Neural cell (in vitro differentiated cells): ENCODE measurements at regions not wholly inside any gene's neighbourhood (a gene's known extent, or its start where the extent isn't known, plus 50 kb on each side); places are given as distances from the start of the nearest gene placed in this dataset.

ENCODE experiments used
- H2AFZ ChIP-seq: fragments of 200-600, 300-800 bp; sonication (generic), shearing (Covaris generic); 2 replicates; pipeline ENCODE4 v1.6.0; 2014; ENCODE audit warnings: low read depth, mild to moderate bottlenecking, antibody characterized with exemption, low read length, moderate library complexity
- H3F3A ChIP-seq: fragments of 200-600 bp; shearing (Covaris generic); 2 replicates; pipeline ENCODE4 v1.6.1; 2016; ENCODE audit warnings: mild to moderate bottlenecking, moderate library complexity, mixed read lengths, antibody characterized with exemption, low read length; ENCODE audit not compliant: insufficient read depth, poor library complexity, severe bottlenecking
- H3K27ac ChIP-seq: fragments of 200-600, 300-800 bp; sonication (generic), shearing (Covaris generic); 2 replicates; pipeline ENCODE4 v1.5.1; 2014; ENCODE audit warnings: mild to moderate bottlenecking, low read length, moderate library complexity
- H3K27me3 ChIP-seq: fragments of 300-800, 200-600 bp; sonication (generic), shearing (Covaris generic); 2 replicates; pipeline ENCODE4 v1.6.0; 2014; ENCODE audit warnings: mild to moderate bottlenecking, low read depth, low read length, moderate library complexity; ENCODE audit not compliant: insufficient read depth
- H3K36me3 ChIP-seq: fragments of 300-800, 200-600 bp; sonication (generic), shearing (Covaris generic); 2 replicates; pipeline ENCODE4 v1.5.1; 2014; ENCODE audit warnings: mild to moderate bottlenecking, antibody characterized with exemption, low read length, moderate library complexity; ENCODE audit not compliant: insufficient read depth
- H3K4me2 ChIP-seq: fragments of 300-800, 200-600 bp; sonication (generic), shearing (Covaris generic); 2 replicates; pipeline ENCODE4 v1.6.0; 2014; ENCODE audit warnings: mild to moderate bottlenecking, low read length
- H3K4me3 ChIP-seq: fragments of 300-800, 200-600 bp; sonication (generic), shearing (Covaris generic); 2 replicates; pipeline ENCODE4 v1.5.1; 2014; ENCODE audit warnings: mild to moderate bottlenecking, low read length, moderate library complexity
- H3K79me2 ChIP-seq: fragments of 200-600 bp; shearing (Covaris generic); replicated peaks from 2 replicates; pipeline ENCODE4 v1.6.0; 2014; ENCODE audit warnings: mild to moderate bottlenecking, low read length, moderate library complexity; ENCODE audit not compliant: insufficient read depth
- H3K9ac ChIP-seq: fragments of 300-800, 200-600 bp; sonication (generic), shearing (Covaris generic); 2 replicates; pipeline ENCODE4 v1.6.1; 2016; ENCODE audit warnings: mild to moderate bottlenecking, low read length, mixed read lengths
- H3K9me2 ChIP-seq: fragments of 200-600 bp; shearing (Covaris generic); 2 replicates; pipeline ENCODE4 v1.6.1; 2016; ENCODE audit warnings: mild to moderate bottlenecking, low read length, mixed read lengths; ENCODE audit not compliant: insufficient read depth
- H3K9me3 ChIP-seq: fragments of 200-600, 300-800 bp; sonication (generic), shearing (Covaris generic); 2 replicates; pipeline ENCODE4 v1.6.1; 2016; ENCODE audit warnings: mild to moderate bottlenecking, mixed run types, low read length, moderate library complexity, mixed read lengths
- H4K20me1 ChIP-seq: fragments of 200-600 bp; shearing (Covaris generic); 2 replicates; pipeline ENCODE4 v1.6.1; 2016; ENCODE audit warnings: mild to moderate bottlenecking, mixed run types; ENCODE audit not compliant: insufficient read depth
- EP300 ChIP-seq: fragments of 450-650 bp; conservative IDR thresholded peaks from 2 replicates; pipeline ENCODE4 v1.6.1; 2014; ENCODE audit warnings: antibody characterized with exemption, mild to moderate bottlenecking, moderate library complexity; ENCODE audit not compliant: poor library complexity, severe bottlenecking
- EZH2 ChIP-seq: fragments of 200-600, 300-800 bp; shearing (Covaris generic), sonication (generic); IDR thresholded peaks from 2 replicates; pipeline ENCODE4 v1.6.1; 2014; ENCODE audit warnings: antibody characterized with exemption, low read length, borderline replicate concordance, mild to moderate bottlenecking; ENCODE audit not compliant: insufficient read depth, poor library complexity, severe bottlenecking
- MXI1 ChIP-seq: fragments of 450-650 bp; conservative IDR thresholded peaks from 2 replicates; pipeline ENCODE4 v1.6.1; 2014; ENCODE audit warnings: antibody characterized with exemption, mild to moderate bottlenecking; ENCODE audit not compliant: poor library complexity, severe bottlenecking
- POLR2AphosphoS5 ChIP-seq: IDR thresholded peaks from 2 replicates; pipeline ENCODE4 v1.6.1; 2012
- RAD21 ChIP-seq: fragments of 450-650 bp; conservative IDR thresholded peaks from 2 replicates; pipeline ENCODE4 v1.6.1; 2014; ENCODE audit warnings: antibody characterized with exemption, mild to moderate bottlenecking, moderate library complexity
- SMC3 ChIP-seq: fragments of 450-650 bp; conservative IDR thresholded peaks from 2 replicates; pipeline ENCODE4 v1.6.1; 2014; ENCODE audit warnings: antibody characterized with exemption, mild to moderate bottlenecking, moderate library complexity; ENCODE audit not compliant: poor library complexity
- TAF1 ChIP-seq: IDR thresholded peaks from 2 replicates; pipeline ENCODE4 v1.6.1; 2012; ENCODE audit warnings: low read depth
- TF ChIP-seq, protein P1 (sequence below): IDR thresholded peaks from 2 replicates; pipeline ENCODE4 v1.6.1; 2012; ENCODE audit warnings: borderline replicate concordance
- TF ChIP-seq, protein P2 (sequence below): fragments of 450-650 bp; IDR thresholded peaks from 2 replicates; pipeline ENCODE4 v1.5.1; 2014; ENCODE audit warnings: antibody characterized with exemption, mild to moderate bottlenecking, moderate library complexity; ENCODE audit not compliant: poor library complexity, severe bottlenecking

DNA sequence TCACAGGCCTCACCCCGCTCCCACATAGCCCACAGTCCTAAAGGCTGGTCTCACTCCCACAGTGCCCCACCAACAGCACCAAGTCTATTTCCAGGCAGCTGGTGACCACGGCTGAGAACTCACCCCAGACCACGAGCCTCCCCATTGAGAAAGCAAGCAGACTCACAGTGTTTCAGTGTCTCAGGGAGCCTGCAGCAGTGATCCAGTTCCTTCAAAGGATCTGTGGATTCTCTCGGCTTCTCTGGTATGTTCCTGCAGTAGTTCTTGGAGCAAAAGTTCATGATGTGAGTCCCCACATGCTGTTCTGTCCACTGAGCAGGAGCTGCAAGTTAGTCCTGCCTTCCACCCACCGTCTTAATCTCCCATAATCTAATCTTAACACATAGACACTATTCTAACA lies 185.3 kb upstream of the CDH6 start:
- TF ChIP-seq EP300, result no peak
- no peak for TF ChIP-seq POLR2AphosphoS5
- no peak for TF ChIP-seq SMC3
- TF ChIP-seq EZH2, result no peak
- TF ChIP-seq, protein P1, sequence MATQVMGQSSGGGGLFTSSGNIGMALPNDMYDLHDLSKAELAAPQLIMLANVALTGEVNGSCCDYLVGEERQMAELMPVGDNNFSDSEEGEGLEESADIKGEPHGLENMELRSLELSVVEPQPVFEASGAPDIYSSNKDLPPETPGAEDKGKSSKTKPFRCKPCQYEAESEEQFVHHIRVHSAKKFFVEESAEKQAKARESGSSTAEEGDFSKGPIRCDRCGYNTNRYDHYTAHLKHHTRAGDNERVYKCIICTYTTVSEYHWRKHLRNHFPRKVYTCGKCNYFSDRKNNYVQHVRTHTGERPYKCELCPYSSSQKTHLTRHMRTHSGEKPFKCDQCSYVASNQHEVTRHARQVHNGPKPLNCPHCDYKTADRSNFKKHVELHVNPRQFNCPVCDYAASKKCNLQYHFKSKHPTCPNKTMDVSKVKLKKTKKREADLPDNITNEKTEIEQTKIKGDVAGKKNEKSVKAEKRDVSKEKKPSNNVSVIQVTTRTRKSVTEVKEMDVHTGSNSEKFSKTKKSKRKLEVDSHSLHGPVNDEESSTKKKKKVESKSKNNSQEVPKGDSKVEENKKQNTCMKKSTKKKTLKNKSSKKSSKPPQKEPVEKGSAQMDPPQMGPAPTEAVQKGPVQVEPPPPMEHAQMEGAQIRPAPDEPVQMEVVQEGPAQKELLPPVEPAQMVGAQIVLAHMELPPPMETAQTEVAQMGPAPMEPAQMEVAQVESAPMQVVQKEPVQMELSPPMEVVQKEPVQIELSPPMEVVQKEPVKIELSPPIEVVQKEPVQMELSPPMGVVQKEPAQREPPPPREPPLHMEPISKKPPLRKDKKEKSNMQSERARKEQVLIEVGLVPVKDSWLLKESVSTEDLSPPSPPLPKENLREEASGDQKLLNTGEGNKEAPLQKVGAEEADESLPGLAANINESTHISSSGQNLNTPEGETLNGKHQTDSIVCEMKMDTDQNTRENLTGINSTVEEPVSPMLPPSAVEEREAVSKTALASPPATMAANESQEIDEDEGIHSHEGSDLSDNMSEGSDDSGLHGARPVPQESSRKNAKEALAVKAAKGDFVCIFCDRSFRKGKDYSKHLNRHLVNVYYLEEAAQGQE, result no peak
- TF ChIP-seq TAF1, result no peak
- TF ChIP-seq, protein P2, sequence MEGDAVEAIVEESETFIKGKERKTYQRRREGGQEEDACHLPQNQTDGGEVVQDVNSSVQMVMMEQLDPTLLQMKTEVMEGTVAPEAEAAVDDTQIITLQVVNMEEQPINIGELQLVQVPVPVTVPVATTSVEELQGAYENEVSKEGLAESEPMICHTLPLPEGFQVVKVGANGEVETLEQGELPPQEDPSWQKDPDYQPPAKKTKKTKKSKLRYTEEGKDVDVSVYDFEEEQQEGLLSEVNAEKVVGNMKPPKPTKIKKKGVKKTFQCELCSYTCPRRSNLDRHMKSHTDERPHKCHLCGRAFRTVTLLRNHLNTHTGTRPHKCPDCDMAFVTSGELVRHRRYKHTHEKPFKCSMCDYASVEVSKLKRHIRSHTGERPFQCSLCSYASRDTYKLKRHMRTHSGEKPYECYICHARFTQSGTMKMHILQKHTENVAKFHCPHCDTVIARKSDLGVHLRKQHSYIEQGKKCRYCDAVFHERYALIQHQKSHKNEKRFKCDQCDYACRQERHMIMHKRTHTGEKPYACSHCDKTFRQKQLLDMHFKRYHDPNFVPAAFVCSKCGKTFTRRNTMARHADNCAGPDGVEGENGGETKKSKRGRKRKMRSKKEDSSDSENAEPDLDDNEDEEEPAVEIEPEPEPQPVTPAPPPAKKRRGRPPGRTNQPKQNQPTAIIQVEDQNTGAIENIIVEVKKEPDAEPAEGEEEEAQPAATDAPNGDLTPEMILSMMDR, result no peak
- TF ChIP-seq RAD21, result no peak
- no peak for TF ChIP-seq MXI1
- H3K4me3 ChIP-seq, result no peak overlapping the region

DNA sequence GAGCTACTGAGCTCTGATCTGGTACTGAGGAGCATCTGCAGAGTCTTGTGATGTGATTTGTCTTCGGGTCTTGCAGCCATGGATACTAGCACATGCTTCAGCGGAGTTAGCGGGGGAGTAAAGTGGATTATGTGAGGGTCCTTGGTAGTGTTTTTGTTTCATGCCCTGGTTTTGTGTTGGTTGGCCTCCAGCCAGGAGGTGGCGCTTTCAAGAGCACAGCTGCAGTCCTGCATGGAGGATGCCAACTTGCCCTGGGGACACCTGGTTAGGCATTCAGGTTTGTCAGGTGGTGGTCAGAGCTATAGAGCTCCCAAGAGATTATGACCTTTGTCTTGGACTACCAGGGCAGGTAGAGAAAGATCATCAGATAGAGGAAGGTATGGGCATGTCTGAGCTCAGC lies 185.8 kb upstream of the CDH6 start:
- Histone ChIP-seq H3K4me3 (no peak overlapping the region), H3K9me2 (no peaks in the 10 kb centered on the region), H3K9me3 (no peaks in the 10 kb centered on the region), H3K79me2 (no peaks in the 10 kb centered on the region), H3K4me2 (no peak overlapping the region), H4K20me1 (no peaks in the 10 kb centered on the region), H3K36me3 (no peaks in the 10 kb centered on the region), H3F3A (no peaks in the 10 kb centered on the region), H3K27me3 (no peaks in the 10 kb centered on the region), H3K9ac (no peak overlapping the region), H2AFZ (no peak overlapping the region), H3K27ac (no peak overlapping the region)
- TF ChIP-seq, protein P2, result no peak
- TF ChIP-seq EZH2, result no peak
- no peak for TF ChIP-seq MXI1
- TF ChIP-seq POLR2AphosphoS5, result no peak
- no peak for TF ChIP-seq RAD21
- no peak for TF ChIP-seq EP300
- TF ChIP-seq SMC3, result no peak
- TF ChIP-seq TAF1, result no peak

More for the DNA sequence above, 185.3 kb upstream of the CDH6 start:
- Histone ChIP-seq H4K20me1 (no peaks in the 10 kb centered on the region), H3K79me2 (no peaks in the 10 kb centered on the region), H3K9ac (no peak overlapping the region), H3K4me2 (no peak overlapping the region), H3K27ac (no peak overlapping the region), H2AFZ (no peak overlapping the region), H3K9me2 (no peaks in the 10 kb centered on the region), H3F3A (no peaks in the 10 kb centered on the region), H3K36me3 (no peaks in the 10 kb centered on the region), H3K27me3 (no peaks in the 10 kb centered on the region), H3K9me3 (no peaks in the 10 kb centered on the region)
